BJ (cell line): ENCODE measurements at regions not wholly inside any gene's neighbourhood (a gene's known extent, or its start where the extent isn't known, plus 50 kb on each side); places are given as distances from the start of the nearest gene placed in this dataset.
"Not testable (repeated sequence)": the region's sequence is repeated elsewhere in the genome, so short reads cannot be mapped to it uniquely, and the experiment has no call there.

Experiments used
- CTCF ChIA-PET: fragments of 350-600 bp; formaldehyde crosslinking; extraction: SDS; loops from one replicate; lab custom pipeline; 2021; ENCODE audit warnings: antibody characterized with exemption, inconsistent platforms; lab: Yijun Ruan, JAX
- POLR2A ChIA-PET: fragments of 300-600 bp; sonication (Branson Sonifier 250); formaldehyde crosslinking; extraction: SDS; loops from one replicate; lab custom pipeline; 2021; ENCODE audit warnings: antibody characterized with exemption; lab: Charles Lee
- DNase-seq: peaks from one replicate; pipeline ENCODE4 v3.0.0-alpha.2; 2011; ENCODE audit warnings: low read depth
- H3K27me3 ChIP-seq: 2 replicates; pipeline ENCODE4 v1.6.0; 2011; ENCODE audit warnings: low read length; ENCODE audit not compliant: control insufficient read depth, insufficient read depth
- H3K36me3 ChIP-seq: 2 replicates; pipeline ENCODE4 v1.5.1; 2011; ENCODE audit warnings: low read length; ENCODE audit not compliant: control insufficient read depth, insufficient read depth
- H3K4me3 ChIP-seq: 2 replicates; pipeline ENCODE4 v1.5.1; 2011; ENCODE audit warnings: low read depth, mild to moderate bottlenecking, control low read depth, low read length
- TF ChIP-seq, protein P1 (sequence below): IDR thresholded peaks from 2 replicates; pipeline ENCODE4 v1.5.1; 2011; ENCODE audit warnings: low read depth, mild to moderate bottlenecking, control low read depth, inconsistent platforms, low read length, moderate library complexity; ENCODE audit not compliant: insufficient read depth

DNA sequence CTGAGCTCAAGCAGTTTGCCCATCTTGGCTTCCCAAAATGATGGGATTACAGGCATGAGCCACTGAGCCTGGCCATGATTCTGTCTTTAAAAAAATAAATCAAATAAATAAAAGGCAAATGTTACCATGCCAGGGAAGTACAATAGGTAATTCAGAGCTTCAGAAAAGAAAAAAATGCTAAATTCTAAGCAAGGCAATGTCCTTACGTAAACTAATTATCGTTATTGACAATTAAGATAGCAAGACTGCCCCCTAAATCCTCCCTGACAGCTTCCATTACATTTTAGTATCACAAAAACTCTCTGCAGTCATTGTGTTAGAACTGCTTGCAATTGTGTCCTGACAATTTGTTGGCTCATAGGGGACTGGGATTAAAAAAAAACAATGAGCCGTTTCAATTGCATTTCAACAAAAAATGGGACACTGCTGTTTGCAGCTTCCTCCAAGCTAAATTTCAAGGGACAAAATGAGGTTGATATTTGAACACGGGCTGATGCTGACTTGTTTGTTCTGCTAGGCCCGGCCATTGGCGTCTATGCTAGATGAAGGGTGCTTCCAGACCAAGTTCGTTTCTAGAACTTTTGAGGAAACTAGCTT, 88.9 kb downstream of the MOGAT1 start:
- ChIA-PET CTCF (interaction anchor here (0.6 to 2.1 kb wide), 4 partner anchors 14 to 150 kb away, joined by 3 to 5 read pairs (median 4); no protein-coding TSS in a partner anchor), POLR2A (interaction anchor here (0.6 kb wide), 1 partner anchor 566 kb away, joined by 3 read pairs; no protein-coding TSS in a partner anchor)
- TF ChIP-seq, protein P1, sequence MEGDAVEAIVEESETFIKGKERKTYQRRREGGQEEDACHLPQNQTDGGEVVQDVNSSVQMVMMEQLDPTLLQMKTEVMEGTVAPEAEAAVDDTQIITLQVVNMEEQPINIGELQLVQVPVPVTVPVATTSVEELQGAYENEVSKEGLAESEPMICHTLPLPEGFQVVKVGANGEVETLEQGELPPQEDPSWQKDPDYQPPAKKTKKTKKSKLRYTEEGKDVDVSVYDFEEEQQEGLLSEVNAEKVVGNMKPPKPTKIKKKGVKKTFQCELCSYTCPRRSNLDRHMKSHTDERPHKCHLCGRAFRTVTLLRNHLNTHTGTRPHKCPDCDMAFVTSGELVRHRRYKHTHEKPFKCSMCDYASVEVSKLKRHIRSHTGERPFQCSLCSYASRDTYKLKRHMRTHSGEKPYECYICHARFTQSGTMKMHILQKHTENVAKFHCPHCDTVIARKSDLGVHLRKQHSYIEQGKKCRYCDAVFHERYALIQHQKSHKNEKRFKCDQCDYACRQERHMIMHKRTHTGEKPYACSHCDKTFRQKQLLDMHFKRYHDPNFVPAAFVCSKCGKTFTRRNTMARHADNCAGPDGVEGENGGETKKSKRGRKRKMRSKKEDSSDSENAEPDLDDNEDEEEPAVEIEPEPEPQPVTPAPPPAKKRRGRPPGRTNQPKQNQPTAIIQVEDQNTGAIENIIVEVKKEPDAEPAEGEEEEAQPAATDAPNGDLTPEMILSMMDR, result no peak
- no peaks in the 10 kb centered on the region for H3K27me3 ChIP-seq
- H3K4me3 ChIP-seq, result no peak overlapping the region
- H3K36me3 ChIP-seq, result no peaks in the 10 kb centered on the region
- DNase-seq, result no peak

DNA sequence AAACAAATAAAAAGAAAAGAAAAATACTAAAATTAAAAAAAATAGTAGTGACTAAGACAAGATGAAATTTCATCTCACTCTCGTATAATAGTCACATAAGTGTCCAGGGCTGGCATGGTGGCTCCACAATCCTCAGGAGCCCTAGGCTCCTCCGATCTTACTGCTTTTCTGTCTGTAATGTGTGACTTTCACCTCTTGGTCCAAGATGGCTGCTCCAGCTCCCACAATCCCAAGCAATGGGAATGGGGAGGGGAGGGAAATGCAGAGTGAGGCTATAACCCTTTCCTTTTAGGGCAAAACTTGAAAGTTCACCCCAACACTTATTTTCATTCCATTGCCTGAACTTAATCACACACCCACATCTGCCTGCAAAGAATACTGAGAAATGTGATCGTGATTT, 90.4 kb downstream of the MOGAT1 start:
- ChIA-PET POLR2A (no interaction called here), CTCF (interaction anchor here (1.8 kb wide), 1 partner anchor 35 kb away, joined by 6 read pairs; no protein-coding TSS in a partner anchor)
- DNase-seq, result no peak
- TF ChIP-seq, protein P1, result no peak
- Histone ChIP-seq H3K36me3 (no peaks in the 10 kb centered on the region), H3K4me3 (no peak overlapping the region), H3K27me3 (no peaks in the 10 kb centered on the region)

DNA sequence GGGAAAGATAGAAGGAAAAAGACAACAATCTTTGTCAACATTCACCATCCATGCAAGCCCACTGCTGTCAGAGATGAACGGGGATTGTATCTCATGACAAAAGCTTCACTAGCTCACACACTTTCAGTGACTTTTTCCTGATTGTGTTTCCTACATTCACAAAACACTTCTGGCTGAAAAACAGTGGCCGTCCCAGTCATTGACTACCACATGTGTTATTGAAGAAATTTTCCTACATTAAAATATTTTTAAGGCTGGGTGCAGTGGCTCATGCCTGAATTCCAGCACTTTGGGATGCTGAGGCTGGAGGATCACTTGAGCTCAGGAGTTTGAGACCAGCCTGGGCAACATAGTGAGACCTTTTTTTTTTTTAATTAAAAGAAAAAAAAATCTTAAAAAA, 90.9 kb downstream of the MOGAT1 start:
- no peak for DNase-seq
- TF ChIP-seq, protein P1, result no peak
- Histone ChIP-seq H3K4me3 (no peak overlapping the region), H3K27me3 (no peaks in the 10 kb centered on the region), H3K36me3 (no peaks in the 10 kb centered on the region)
- ChIA-PET CTCF (interaction anchor here (1.8 kb wide), 1 partner anchor 35 kb away, joined by 6 read pairs; no protein-coding TSS in a partner anchor), POLR2A (interaction anchor here (0.6 kb wide), 1 partner anchor 51 kb away, joined by 7 read pairs; no protein-coding TSS in a partner anchor)

DNA sequence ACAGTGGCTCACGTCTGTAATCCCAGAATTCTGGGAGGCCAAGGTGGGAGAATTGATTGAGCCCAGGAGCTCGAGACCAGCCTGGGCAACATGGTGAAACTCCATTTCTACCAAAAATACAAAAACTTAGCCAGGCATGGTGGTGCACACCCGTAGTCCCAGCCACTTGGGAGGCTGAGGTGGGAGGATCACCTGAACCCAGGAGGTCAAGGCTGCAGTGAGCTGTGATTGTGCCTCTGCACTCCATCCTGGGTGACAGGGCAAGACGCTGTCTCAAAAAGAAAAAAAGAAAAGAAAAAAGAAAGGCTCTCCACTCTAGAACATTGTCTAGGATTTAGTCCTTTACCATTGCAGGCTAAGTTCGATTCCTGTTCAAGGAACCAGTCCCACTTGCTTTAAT, 94.4 kb downstream of the MOGAT1 start:
- CTCF ChIA-PET, result interaction anchor here (1.1 kb wide), 1 partner anchor 9 kb away, joined by 3 read pairs; no protein-coding TSS in a partner anchor
- POLR2A ChIA-PET, DNase-seq, H3K27me3 ChIP-seq, H3K4me3 ChIP-seq, H3K36me3 ChIP-seq: not testable (repeated sequence)

DNA sequence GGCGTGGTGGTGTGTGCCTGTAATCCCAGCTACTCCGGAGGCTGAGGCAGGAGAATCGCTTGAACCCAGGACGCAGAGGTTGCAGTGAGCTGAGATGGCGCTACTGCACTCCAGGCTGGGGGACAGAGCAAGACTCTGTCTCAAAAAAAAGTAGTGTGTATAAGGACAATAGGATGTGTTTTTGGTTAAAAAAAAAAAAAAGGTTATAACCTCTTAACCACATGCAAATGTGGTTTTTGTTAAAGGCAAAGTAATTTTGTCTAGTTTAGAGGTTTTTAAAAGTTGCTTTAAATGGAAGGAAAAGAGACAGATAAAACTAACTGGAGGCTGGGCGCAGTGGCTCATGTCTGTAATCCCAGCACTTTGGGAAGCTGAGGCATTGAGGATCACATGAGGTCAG, 92.8 kb upstream of the ACSL3 start:
- DNase-seq, POLR2A ChIA-PET, H3K36me3 ChIP-seq, H3K4me3 ChIP-seq, H3K27me3 ChIP-seq: not testable (repeated sequence)
- CTCF ChIA-PET, result interaction anchor here (0.9 to 1.6 kb wide), 3 partner anchors 10 to 94 kb away, joined by 3 to 4 read pairs (median 4); no protein-coding TSS in a partner anchor

DNA sequence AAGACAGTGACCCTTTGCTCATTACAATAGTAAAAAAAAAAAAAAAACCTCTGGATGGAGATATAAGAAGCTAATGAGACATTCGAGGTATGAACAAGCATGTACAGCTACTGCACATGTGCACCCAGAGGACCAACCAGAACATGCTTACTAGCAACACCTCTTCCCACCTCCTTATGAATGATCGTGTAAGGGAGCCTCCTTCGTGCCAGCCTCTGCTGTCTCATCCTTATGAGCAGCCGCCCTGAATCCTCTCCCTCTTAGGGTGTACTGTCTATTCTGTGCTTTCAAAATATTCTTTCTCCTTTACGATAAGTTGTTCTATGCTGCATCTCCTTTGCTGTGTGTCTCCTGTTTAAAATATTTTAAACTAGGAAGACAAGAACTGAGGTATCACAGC, 91.4 kb upstream of the ACSL3 start:
- Histone ChIP-seq H3K4me3 (no peak overlapping the region), H3K27me3 (no peaks in the 10 kb centered on the region; the same call in none of the 2 replicates), H3K36me3 (no peaks in the 10 kb centered on the region)
- CTCF ChIA-PET, result no interaction called here
- no peak for DNase-seq
- POLR2A ChIA-PET, result no interaction called here
- TF ChIP-seq, protein P1, result no peak
